ENCODE measurements at regions not wholly inside any gene's neighbourhood (a gene's known extent, or its start where the extent isn't known, plus 50 kb on each side); places are given as distances from the start of the nearest gene placed in this dataset.

DNA sequence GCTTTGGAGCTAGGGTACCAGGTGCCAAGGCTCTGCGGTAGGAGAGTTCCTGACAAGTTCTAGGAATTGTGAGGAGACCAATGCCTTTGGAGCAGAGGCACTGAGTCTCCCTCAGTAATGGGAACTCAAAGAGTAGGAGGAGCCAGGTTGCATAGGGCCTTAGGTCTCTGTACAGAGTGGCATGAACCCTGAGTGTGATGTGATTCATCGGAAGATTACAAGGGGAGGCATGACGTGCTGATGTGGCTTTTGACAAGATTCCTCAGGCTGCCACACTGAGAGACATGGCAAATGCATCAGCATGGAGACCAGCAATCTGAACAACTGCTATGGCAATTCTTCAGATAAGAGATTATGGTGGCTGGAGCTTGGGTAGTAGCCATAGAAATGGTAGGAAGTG is 94.6 kb upstream of the SLC44A3 start:
- DNase-seq = no peak
- H3K9ac ChIP-seq (ENCODE audit: low read depth in 2 of 2, low read length in 2 of 2) = no peak overlapping the region
- TF ChIP-seq, protein P1, sequence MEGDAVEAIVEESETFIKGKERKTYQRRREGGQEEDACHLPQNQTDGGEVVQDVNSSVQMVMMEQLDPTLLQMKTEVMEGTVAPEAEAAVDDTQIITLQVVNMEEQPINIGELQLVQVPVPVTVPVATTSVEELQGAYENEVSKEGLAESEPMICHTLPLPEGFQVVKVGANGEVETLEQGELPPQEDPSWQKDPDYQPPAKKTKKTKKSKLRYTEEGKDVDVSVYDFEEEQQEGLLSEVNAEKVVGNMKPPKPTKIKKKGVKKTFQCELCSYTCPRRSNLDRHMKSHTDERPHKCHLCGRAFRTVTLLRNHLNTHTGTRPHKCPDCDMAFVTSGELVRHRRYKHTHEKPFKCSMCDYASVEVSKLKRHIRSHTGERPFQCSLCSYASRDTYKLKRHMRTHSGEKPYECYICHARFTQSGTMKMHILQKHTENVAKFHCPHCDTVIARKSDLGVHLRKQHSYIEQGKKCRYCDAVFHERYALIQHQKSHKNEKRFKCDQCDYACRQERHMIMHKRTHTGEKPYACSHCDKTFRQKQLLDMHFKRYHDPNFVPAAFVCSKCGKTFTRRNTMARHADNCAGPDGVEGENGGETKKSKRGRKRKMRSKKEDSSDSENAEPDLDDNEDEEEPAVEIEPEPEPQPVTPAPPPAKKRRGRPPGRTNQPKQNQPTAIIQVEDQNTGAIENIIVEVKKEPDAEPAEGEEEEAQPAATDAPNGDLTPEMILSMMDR (IDR thresholded peaks at IDR 0.05) = no peak
- H3K27ac ChIP-seq = no peak overlapping the region
- H3K27me3 ChIP-seq = no peaks in the 10 kb centered on the region
- H3K36me3 ChIP-seq = no peaks in the 10 kb centered on the region
- intact Hi-C loops (cut with DNase I) = no loop called here
- H3K9me3 ChIP-seq = no peaks in the 10 kb centered on the region
- H3K4me1 ChIP-seq = no peaks in the 10 kb centered on the region
- no peak overlapping the region for H3K4me3 ChIP-seq

- no peaks in the 10 kb centered on the region for H3K9me3 ChIP-seq
- no peak overlapping the region for H3K9ac ChIP-seq (ENCODE audit: low read depth in 2 of 2, low read length in 2 of 2)
- H3K4me1 ChIP-seq = no peaks in the 10 kb centered on the region
- H3K27me3 ChIP-seq = no peaks in the 10 kb centered on the region
- no peak for DNase-seq
- intact Hi-C loops (cut with DNase I) = no loop called here
- H3K27ac ChIP-seq = no peak overlapping the region
- no peaks in the 10 kb centered on the region for H3K36me3 ChIP-seq
- H3K4me3 ChIP-seq = no peak overlapping the region
- TF ChIP-seq, protein P1 (IDR thresholded peaks at IDR 0.05) = no peak
These were observed 96.3 kb upstream of the SLC44A3 start for GRCh38 chr1:94723894-94724293.

DNA sequence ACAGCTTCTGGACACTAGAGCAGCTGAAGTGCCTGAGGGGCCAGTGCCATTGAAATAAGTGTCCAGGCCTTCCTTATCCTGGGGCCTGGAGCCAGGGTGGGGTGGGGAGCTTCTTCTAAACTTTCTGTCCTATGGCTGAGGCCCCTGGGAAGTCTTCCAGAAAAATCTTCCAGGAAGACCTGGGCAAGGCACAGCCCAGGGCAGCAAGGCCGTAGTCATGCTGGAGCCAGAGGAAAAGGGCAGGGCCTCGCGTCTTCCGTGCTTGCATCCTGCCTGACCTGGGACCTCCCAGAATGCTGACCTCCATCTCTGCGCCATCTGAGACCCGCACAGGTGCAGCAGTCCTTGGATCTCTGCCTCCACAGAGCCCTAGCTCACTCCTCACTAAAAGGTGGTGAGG is 96.7 kb upstream of the SLC44A3 start:
- Histone ChIP-seq H3K4me1 (no peaks in the 10 kb centered on the region), H3K9me3 (no peaks in the 10 kb centered on the region), H3K9ac (ENCODE audit: low read depth in 2 of 2, low read length in 2 of 2) (no peak overlapping the region), H3K27me3 (no peaks in the 10 kb centered on the region), H3K4me3 (no peak overlapping the region), H3K36me3 (no peaks in the 10 kb centered on the region), H3K27ac (no peak overlapping the region)
- TF ChIP-seq, protein P1 (IDR thresholded peaks at IDR 0.05) = no peak
- DNase-seq = no peak
- intact Hi-C loops (cut with DNase I) = no loop called here

GRCh38 chr1:94722181-94722580 is 98.0 kb upstream of the SLC44A3 start:
- H3K27ac ChIP-seq = no peak overlapping the region
- no peak overlapping the region for H3K4me3 ChIP-seq
- no peak overlapping the region for H3K9ac ChIP-seq (ENCODE audit: low read depth in 2 of 2, low read length in 2 of 2)
- H3K4me1 ChIP-seq = no peaks in the 10 kb centered on the region
- no peaks in the 10 kb centered on the region for H3K27me3 ChIP-seq
- no peak for DNase-seq
- no peaks in the 10 kb centered on the region for H3K36me3 ChIP-seq
- intact Hi-C loops (cut with DNase I) = no loop called here
- TF ChIP-seq, protein P1 (IDR thresholded peaks at IDR 0.05) = no peak
- no peaks in the 10 kb centered on the region for H3K9me3 ChIP-seq

DNA sequence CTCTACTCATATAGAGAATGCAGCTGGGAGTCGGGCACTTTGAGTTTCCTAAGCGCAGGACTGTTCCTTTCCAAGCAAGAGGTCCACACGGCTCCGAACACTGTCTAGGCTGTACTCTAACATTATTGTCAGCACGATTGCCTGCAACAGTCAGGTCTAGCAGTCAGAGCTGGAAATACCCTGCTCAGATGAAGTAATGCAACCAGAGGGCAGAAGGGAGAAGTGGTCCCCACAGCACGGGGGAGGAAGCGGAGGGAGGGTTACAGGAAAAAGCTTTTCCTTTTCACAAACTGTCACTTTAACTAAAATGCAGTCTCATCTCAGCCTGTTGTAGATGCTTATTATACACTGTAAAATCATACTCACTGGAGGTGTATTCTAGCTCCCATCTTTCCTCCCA is 98.9 kb upstream of the SLC44A3 start:
- DNase-seq = no peak
- intact Hi-C loops (cut with DNase I) = no loop called here
- Histone ChIP-seq H3K27ac (no peak overlapping the region), H3K9me3 (no peaks in the 10 kb centered on the region), H3K27me3 (no peaks in the 10 kb centered on the region), H3K36me3 (no peaks in the 10 kb centered on the region), H3K9ac (ENCODE audit: low read depth in 2 of 2, low read length in 2 of 2) (no peak overlapping the region), H3K4me1 (no peaks in the 10 kb centered on the region), H3K4me3 (no peak overlapping the region)
- TF ChIP-seq, protein P1 (IDR thresholded peaks at IDR 0.05) = no peak

Measured in colonic mucosa (tissue), 4 donors.